Nephron (organoid): ENCODE measurements at regions not wholly inside any gene's neighbourhood (a gene's known extent, or its start where the extent isn't known, plus 50 kb on each side); places are given as distances from the start of the nearest gene placed in this dataset.

Source experiments
- H3K27ac Mint-ChIP-seq, 3 experiments: 2 replicates each; pipeline ENCODE4 v1.8.0; 2020; ENCODE audit warnings: mixed read lengths in 3 of 3, mild to moderate bottlenecking in 2 of 3, moderate library complexity in 1 of 3
- H3K27me3 Mint-ChIP-seq: 2 replicates; pipeline ENCODE4 v1.8.0; 2021; ENCODE audit warnings: low read depth, mild to moderate bottlenecking, moderate library complexity, mixed read lengths
- H3K36me3 Mint-ChIP-seq: 2 replicates; pipeline ENCODE4 v1.8.0; 2020; ENCODE audit warnings: low read depth, mixed read lengths
- H3K4me1 Mint-ChIP-seq: 2 replicates; pipeline ENCODE4 v1.8.0; 2020; ENCODE audit warnings: mixed read lengths
- H3K4me3 Mint-ChIP-seq, 3 experiments: 2 replicates each; pipeline ENCODE4 v1.8.0; 2020; ENCODE audit warnings: mild to moderate bottlenecking in 3 of 3, mixed read lengths in 3 of 3, moderate library complexity in 2 of 3
- H3K9me3 Mint-ChIP-seq: 2 replicates; pipeline ENCODE4 v1.8.0; 2020; ENCODE audit warnings: mixed read lengths
- CTCF ChIP-seq, 3 experiments: fragments of 200-600 bp; sonication (generic); IDR thresholded peaks; one replicate each; pipeline ENCODE4 v1.5.0; 2021; ENCODE audit warnings: antibody characterized with exemption in 3 of 3; ENCODE audit not compliant: unreplicated experiment in 3 of 3

DNA sequence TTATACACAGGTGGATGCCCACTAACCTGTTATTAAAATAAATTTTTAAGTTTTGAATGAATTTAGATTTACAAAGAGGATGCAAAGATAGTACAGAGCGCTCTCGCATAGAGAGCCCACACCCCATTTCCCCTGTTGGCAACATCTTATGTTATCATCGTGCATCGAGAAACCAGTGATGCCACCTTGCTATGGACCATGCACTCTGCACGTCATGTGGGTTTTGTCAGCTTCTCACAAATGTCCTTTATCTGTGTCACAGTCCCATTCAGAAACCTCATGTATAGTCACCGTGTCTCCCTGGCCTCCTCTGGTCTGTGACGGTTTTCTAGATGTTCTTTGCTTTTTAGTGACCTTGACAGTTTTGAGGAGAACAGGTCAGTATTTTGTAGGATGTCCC lies 60.0 kb downstream of the ING1 start:
- Mint-ChIP-seq H3K9me3 (no peaks in the 10 kb centered on the region), H3K36me3 (no peaks in the 10 kb centered on the region), H3K4me1 (no peaks in the 10 kb centered on the region), H3K27me3 (no peaks in the 10 kb centered on the region), H3K4me3 (no peak overlapping the region), H3K27ac (no peak overlapping the region)
- TF ChIP-seq CTCF (IDR thresholded peaks at IDR 0.05; ENCODE audit: unreplicated experiment in 3 of 3): no peak

GRCh38 chr13:110774051-110774450 lies 60.6 kb downstream of the ING1 start:
- no peak for TF ChIP-seq CTCF (IDR thresholded peaks at IDR 0.05; ENCODE audit: unreplicated experiment in 3 of 3)
- H3K27me3 Mint-ChIP-seq: no peaks in the 10 kb centered on the region
- H3K27ac Mint-ChIP-seq: no peak overlapping the region
- no peak overlapping the region for H3K4me3 Mint-ChIP-seq
- H3K36me3 Mint-ChIP-seq: no peaks in the 10 kb centered on the region
- no peaks in the 10 kb centered on the region for H3K4me1 Mint-ChIP-seq
- H3K9me3 Mint-ChIP-seq: no peaks in the 10 kb centered on the region

DNA sequence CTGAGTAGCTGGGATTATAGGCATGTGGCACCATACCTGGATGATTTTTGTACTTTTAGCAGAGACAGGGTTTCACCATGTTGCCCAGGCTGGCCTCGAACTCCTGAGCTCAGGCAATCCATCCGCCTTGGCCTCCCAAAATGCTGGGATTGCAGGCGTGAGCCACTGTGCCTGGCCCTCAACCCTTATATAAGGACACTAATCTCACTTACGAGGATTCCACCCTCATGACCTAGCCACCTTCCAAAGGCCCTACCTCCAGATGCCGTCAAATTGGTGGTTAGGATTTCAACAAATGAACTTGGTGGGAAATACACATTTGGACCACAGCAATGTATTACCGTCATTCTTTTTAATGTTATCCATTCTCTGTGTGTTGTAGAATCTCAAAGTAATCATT lies 61.0 kb downstream of the ING1 start:
- Mint-ChIP-seq H3K4me1 (no peaks in the 10 kb centered on the region), H3K36me3 (no peaks in the 10 kb centered on the region)

GRCh38 chr13:110775576-110775975 lies 62.1 kb downstream of the ING1 start:
- Mint-ChIP-seq H3K36me3 (peaks cover 1% of the 10 kb centered on the region), H3K4me3 (no peak overlapping the region), H3K9me3 (peaks cover 3% of the 10 kb centered on the region), H3K4me1 (no peaks in the 10 kb centered on the region), H3K27ac (peak overlapping the region in 1 of 3 experiments; percentile 19), H3K27me3 (no peaks in the 10 kb centered on the region)
- TF ChIP-seq CTCF (IDR thresholded peaks at IDR 0.05; ENCODE audit: unreplicated experiment in 3 of 3): no peak

More for the DNA sequence above, 61.0 kb downstream of the ING1 start:
- Mint-ChIP-seq H3K9me3 (no peaks in the 10 kb centered on the region), H3K27ac (no peak overlapping the region), H3K4me3 (no peak overlapping the region), H3K27me3 (no peaks in the 10 kb centered on the region)
- TF ChIP-seq CTCF (IDR thresholded peaks at IDR 0.05; ENCODE audit: unreplicated experiment in 3 of 3): no peak

- TF ChIP-seq CTCF (IDR thresholded peaks at IDR 0.05; ENCODE audit: unreplicated experiment in 3 of 3): no peak
- Mint-ChIP-seq H3K4me1 (no peaks in the 10 kb centered on the region), H3K27me3 (no peaks in the 10 kb centered on the region), H3K27ac (no peak overlapping the region), H3K9me3 (peaks cover 8% of the 10 kb centered on the region), H3K36me3 (peaks cover 4% of the 10 kb centered on the region), H3K4me3 (no peak overlapping the region)
Observed at GRCh38 chr13:110777251-110777820, 63.8 kb downstream of the ING1 start.

DNA sequence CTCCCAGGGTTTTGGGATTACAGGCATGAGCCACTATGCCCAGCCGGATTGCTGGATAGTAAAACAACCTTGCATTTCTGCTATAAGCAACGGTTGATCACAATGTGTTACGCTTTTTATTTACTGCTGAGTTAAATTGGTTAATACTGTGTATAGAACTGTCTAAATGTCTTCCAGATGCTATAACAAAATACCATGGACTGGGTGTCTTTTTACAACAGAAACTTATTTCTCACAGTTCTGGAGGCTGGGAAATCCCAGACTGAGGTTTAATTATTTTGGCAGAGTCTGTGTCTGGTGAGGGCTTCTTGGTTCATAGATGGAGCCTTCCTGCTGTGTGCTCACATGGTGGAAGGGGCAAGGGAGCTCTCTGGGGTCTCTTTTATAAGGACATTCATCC lies 65.5 kb downstream of the ING1 start:
- Mint-ChIP-seq H3K27ac (no peak overlapping the region), H3K36me3 (peaks cover 4% of the 10 kb centered on the region), H3K9me3 (peaks cover 19% of the 10 kb centered on the region), H3K27me3 (no peaks in the 10 kb centered on the region), H3K4me3 (no peak overlapping the region), H3K4me1 (no peaks in the 10 kb centered on the region)
- TF ChIP-seq CTCF (IDR thresholded peaks at IDR 0.05; ENCODE audit: unreplicated experiment in 3 of 3): no peak
